H54 (cell line): ENCODE measurements at regions not wholly inside any gene's neighbourhood (a gene's known extent, or its start where the extent isn't known, plus 50 kb on each side); places are given as distances from the start of the nearest gene placed in this dataset.

Experiments used
- DNase-seq: peaks from one replicate; pipeline ENCODE4 v3.0.0; 2011; ENCODE audit warnings: low spot score, mixed read lengths; ENCODE audit not compliant: insufficient read length
- FAIRE-seq: peaks from 3 replicates; lab custom pipeline; 2011; peaks lifted over from hg19 to GRCh38; lab: Jason Lieb, UNC
- POLR2A ChIP-seq: IDR thresholded peaks from 2 replicates; pipeline ENCODE4 v1.6.1; 2011; ENCODE audit warnings: low read depth, mild to moderate bottlenecking, low read length

- no peak for FAIRE-seq
- no peak for DNase-seq
- TF ChIP-seq POLR2A, result no peak
Observed at GRCh38 chr18:78228974-78229373, 750.6 kb upstream of the SALL3 start.

- TF ChIP-seq POLR2A, result no peak
- no peak for FAIRE-seq
- no peak for DNase-seq
Observed at GRCh38 chr18:78230911-78231310, 748.7 kb upstream of the SALL3 start.

GRCh38 chr18:78232196-78232595 lies 747.4 kb upstream of the SALL3 start:
- TF ChIP-seq POLR2A, result no peak
- FAIRE-seq (no peak), DNase-seq (no peak)

- FAIRE-seq, result no peak
- DNase-seq, result no peak
- no peak for TF ChIP-seq POLR2A
Observed at GRCh38 chr18:78237864-78238263, 741.8 kb upstream of the SALL3 start.

GRCh38 chr18:78238404-78239089 lies 741.1 kb upstream of the SALL3 start:
- TF ChIP-seq POLR2A, result no peak
- DNase-seq (no peak), FAIRE-seq (no peak)

GRCh38 chr18:78239090-78239457 lies 740.5 kb upstream of the SALL3 start:
- TF ChIP-seq POLR2A, result no peak
- DNase-seq, result no peak
- FAIRE-seq, result no peak

- TF ChIP-seq POLR2A, result no peak
- FAIRE-seq (no peak), DNase-seq (no peak)
Observed at GRCh38 chr18:78240101-78240500, 739.5 kb upstream of the SALL3 start.

- FAIRE-seq (no peak), DNase-seq (no peak)
- no peak for TF ChIP-seq POLR2A
Observed at GRCh38 chr18:78240627-78241252, 738.9 kb upstream of the SALL3 start.

- DNase-seq (no peak), FAIRE-seq (no peak)
- TF ChIP-seq POLR2A, result no peak
Observed at GRCh38 chr18:78241535-78242253, 737.9 kb upstream of the SALL3 start.

- no peak for FAIRE-seq
- no peak for TF ChIP-seq POLR2A
Observed at GRCh38 chr18:78242254-78242643, 737.4 kb upstream of the SALL3 start.

GRCh38 chr18:78242806-78243205 lies 736.8 kb upstream of the SALL3 start:
- no peak for FAIRE-seq
- DNase-seq, result no peak

More at GRCh38 chr18:78242254-78242643, 737.4 kb upstream of the SALL3 start:
- DNase-seq, result no peak

GRCh38 chr18:78244779-78245178 lies 734.8 kb upstream of the SALL3 start:
- TF ChIP-seq POLR2A, result no peak
- DNase-seq, result no peak
- FAIRE-seq, result no peak

More at GRCh38 chr18:78242806-78243205, 736.8 kb upstream of the SALL3 start:
- TF ChIP-seq POLR2A, result no peak

GRCh38 chr18:78245451-78245850 lies 734.2 kb upstream of the SALL3 start:
- FAIRE-seq (no peak), DNase-seq (no peak)
- no peak for TF ChIP-seq POLR2A

- TF ChIP-seq POLR2A, result no peak
- FAIRE-seq (no peak), DNase-seq (no peak)
Observed at GRCh38 chr18:78246050-78246449, 733.6 kb upstream of the SALL3 start.
